GM12878 (cell line): ENCODE measurements at regions not wholly inside any gene's neighbourhood (a gene's known extent, or its start where the extent isn't known, plus 50 kb on each side); places are given as distances from the start of the nearest gene placed in this dataset.

Experiments
- EGR1 ChIP-seq, 2 experiments: IDR thresholded peaks; 1 replicate in 1 of 2; 2 replicates in 1 of 2; pipeline ENCODE4 v1.6.1; 2011 to 2012; ENCODE audit warnings: low read depth in 2 of 2, low read length in 2 of 2, borderline replicate concordance in 1 of 2, mild to moderate bottlenecking in 1 of 2, moderate library complexity in 1 of 2
- EP300 ChIP-seq, 2 experiments: fragments of 150-350 bp in 1 of 2; IDR thresholded peaks; 2 replicates each; pipeline ENCODE4 v1.6.1; 2011 to 2012; ENCODE audit warnings: low read depth in 2 of 2, low read length in 2 of 2, borderline replicate concordance in 1 of 2, improper control_type of control experiment in 1 of 2, inconsistent platforms in 1 of 2; ENCODE audit not compliant: control insufficient read depth in 1 of 2
- EZH2 ChIP-seq: IDR thresholded peaks from 2 replicates; pipeline ENCODE4 v1.6.1; 2012; ENCODE audit warnings: low read depth, mild to moderate bottlenecking, control low read depth, inconsistent platforms, low read length, borderline replicate concordance; ENCODE audit not compliant: control insufficient read depth
- POLR2A ChIP-seq: IDR thresholded peaks from 2 replicates; pipeline ENCODE4 v1.6.1; 2011; ENCODE audit warnings: low read depth, mild to moderate bottlenecking, low read length
- SMARCA5 ChIP-seq: fragments of 450-650 bp; IDR thresholded peaks from 2 replicates; pipeline ENCODE4 v1.6.1; 2017; ENCODE audit warnings: mild to moderate bottlenecking
- TCF12 ChIP-seq: IDR thresholded peaks from 2 replicates; pipeline ENCODE4 v1.6.1; 2011; ENCODE audit warnings: low read depth, mild to moderate bottlenecking, low read length

DNA sequence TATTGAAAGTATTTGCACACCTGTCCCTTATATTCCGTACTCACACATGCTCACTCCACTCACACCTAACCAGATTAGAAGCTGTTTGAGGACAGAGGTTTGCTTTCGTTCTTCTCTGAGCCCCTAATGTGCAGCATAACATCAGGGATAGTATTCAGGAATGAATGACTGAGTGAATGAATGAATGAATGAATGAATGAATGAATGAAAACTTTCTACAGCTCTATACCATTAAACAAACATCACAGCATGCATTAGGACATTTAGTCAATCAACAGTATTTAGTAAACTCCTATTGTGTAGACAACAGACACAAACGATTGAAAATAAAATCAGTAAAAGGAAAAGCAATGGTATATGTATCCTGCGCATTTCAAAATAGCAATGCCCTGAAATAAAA is 212.7 kb downstream of the SHQ1 start:
- TF ChIP-seq EZH2 (no peak), TCF12 (no peak), EP300 (IDR thresholded peaks at IDR 0.05; ENCODE audit: borderline replicate concordance in 1 of 2, control insufficient read depth in 1 of 2, low read depth in 2 of 2, low read length in 2 of 2) (no peak), EGR1 (IDR thresholded peaks at IDR 0.05; ENCODE audit: borderline replicate concordance in 1 of 2, low read depth in 2 of 2, low read length in 2 of 2) (no peak), POLR2A (no peak), SMARCA5 (no peak)
